H9 (cell line): ENCODE measurements at regions not wholly inside any gene's neighbourhood (a gene's known extent, or its start where the extent isn't known, plus 50 kb on each side); places are given as distances from the start of the nearest gene placed in this dataset.

Experiments used
- DNase-seq: peaks from one replicate; pipeline ENCODE4 v3.0.0-alpha.2; 2017
- H2AFZ ChIP-seq: one replicate; pipeline ENCODE4 v1.6.1; 2013; ENCODE audit warnings: mild to moderate bottlenecking, low read length, control low read depth, moderate library complexity
- H2AK5ac ChIP-seq: 2 replicates; pipeline ENCODE4 v1.6.1; 2013; ENCODE audit warnings: low read length, control low read depth, mixed read lengths; ENCODE audit not compliant: insufficient read length
- H2BK120ac ChIP-seq: one replicate; pipeline ENCODE4 v1.6.1; 2013; ENCODE audit warnings: low read depth, mild to moderate bottlenecking, low read length, control low read depth, inconsistent platforms; ENCODE audit not compliant: poor library complexity, severe bottlenecking
- H2BK12ac ChIP-seq: 2 replicates; pipeline ENCODE4 v1.6.1; 2013; ENCODE audit warnings: low read length, control low read depth, mixed read lengths, low read depth; ENCODE audit not compliant: insufficient read length
- H2BK15ac ChIP-seq: 2 replicates; pipeline ENCODE4 v1.6.1; 2013; ENCODE audit warnings: low read depth, low read length, control low read depth
- H2BK20ac ChIP-seq: one replicate; pipeline ENCODE4 v1.6.1; 2013; ENCODE audit warnings: low read depth, mild to moderate bottlenecking, low read length, control low read depth, inconsistent platforms; ENCODE audit not compliant: poor library complexity, severe bottlenecking
- H2BK5ac ChIP-seq: 2 replicates; pipeline ENCODE4 v1.6.1; 2013; ENCODE audit warnings: low read length, control low read depth, mixed read lengths; ENCODE audit not compliant: insufficient read length
- H3K14ac ChIP-seq: 2 replicates; pipeline ENCODE4 v1.6.1; 2013; ENCODE audit warnings: low read length, control low read depth; ENCODE audit not compliant: insufficient read depth
- H3K18ac ChIP-seq: 2 replicates; pipeline ENCODE4 v1.6.1; 2013; ENCODE audit warnings: low read depth, mild to moderate bottlenecking, mixed read lengths, low read length, control low read depth; ENCODE audit not compliant: insufficient read length
- H3K23ac ChIP-seq: 2 replicates; pipeline ENCODE4 v1.6.1; 2013; ENCODE audit warnings: low read length, control low read depth, mixed read lengths, low read depth; ENCODE audit not compliant: insufficient read length
- H3K23me2 ChIP-seq: 2 replicates; pipeline ENCODE4 v1.6.1; 2013; ENCODE audit warnings: low read depth, mild to moderate bottlenecking, mixed read lengths, low read length, control low read depth; ENCODE audit not compliant: insufficient read length, poor library complexity, severe bottlenecking
- H3K27ac ChIP-seq: 2 replicates; pipeline ENCODE4 v1.5.1; 2013; ENCODE audit warnings: low read length, control low read depth, mixed read lengths, low read depth; ENCODE audit not compliant: insufficient read length
- H3K27me3 ChIP-seq: 2 replicates; pipeline ENCODE4 v1.6.1; 2013; ENCODE audit warnings: low read length, control low read depth, inconsistent platforms; ENCODE audit not compliant: insufficient read depth
- H3K4ac ChIP-seq: 2 replicates; pipeline ENCODE4 v1.6.1; 2013; ENCODE audit warnings: low read depth, mild to moderate bottlenecking, control low read depth, inconsistent platforms, low read length, moderate library complexity
- H3K4me1 ChIP-seq: 2 replicates; pipeline ENCODE4 v1.6.1; 2013; ENCODE audit warnings: low read length, control low read depth, inconsistent platforms; ENCODE audit not compliant: insufficient read depth
- H3K4me2 ChIP-seq: 2 replicates; pipeline ENCODE4 v1.6.1; 2013; ENCODE audit warnings: low read length, control low read depth, mixed read lengths; ENCODE audit not compliant: insufficient read length, insufficient read depth
- H3K56ac ChIP-seq: 2 replicates; pipeline ENCODE4 v1.6.1; 2013; ENCODE audit warnings: low read depth, mild to moderate bottlenecking, mixed read lengths, low read length, control low read depth; ENCODE audit not compliant: insufficient read length
- H3K79me1 ChIP-seq: 2 replicates; pipeline ENCODE4 v1.6.1; 2013; ENCODE audit warnings: low read depth, mild to moderate bottlenecking, moderate library complexity, low read length, control low read depth, inconsistent platforms; ENCODE audit not compliant: insufficient read depth, poor library complexity, severe bottlenecking
- H3K79me2 ChIP-seq: 2 replicates; pipeline ENCODE4 v1.6.1; 2013; ENCODE audit warnings: low read length, control low read depth, inconsistent platforms; ENCODE audit not compliant: insufficient read depth
- H3K9ac ChIP-seq: 2 replicates; pipeline ENCODE4 v1.6.1; 2013; ENCODE audit warnings: low read length, control low read depth, mixed read lengths; ENCODE audit not compliant: insufficient read length; ENCODE audit errors: extremely low read depth
- H3K9me3 ChIP-seq: one replicate; pipeline ENCODE4 v1.6.1; 2013; ENCODE audit warnings: low read depth, low read length, inconsistent platforms; ENCODE audit not compliant: control insufficient read depth
- H3T11ph ChIP-seq: one replicate; pipeline ENCODE4 v1.6.1; 2013; ENCODE audit warnings: mild to moderate bottlenecking, low read length, control low read depth, inconsistent platforms
- H4K20me1 ChIP-seq: one replicate; pipeline ENCODE4 v1.6.1; 2013; ENCODE audit not compliant: control insufficient read depth, insufficient read length, insufficient read depth
- H4K5ac ChIP-seq: 2 replicates; pipeline ENCODE4 v1.6.1; 2013; ENCODE audit warnings: low read depth, mild to moderate bottlenecking, mixed read lengths, low read length, control low read depth; ENCODE audit not compliant: insufficient read length
- H4K8ac ChIP-seq: replicated peaks from 2 replicates; pipeline ENCODE4 v1.6.1; 2013; ENCODE audit warnings: low read length, control low read depth, mixed read lengths, low read depth; ENCODE audit not compliant: insufficient read length
- H4K91ac ChIP-seq: 2 replicates; pipeline ENCODE4 v1.6.1; 2013; ENCODE audit warnings: low read depth, mild to moderate bottlenecking, moderate library complexity, mixed read lengths, low read length, control low read depth; ENCODE audit not compliant: insufficient read length
- H3K27ac Mint-ChIP-seq, 3 experiments: 2 replicates in 2 of 3; 3 replicates in 1 of 3; pipeline ENCODE4 v1.8.0; 2020 to 2021; ENCODE audit warnings: mixed read lengths in 3 of 3, mild to moderate bottlenecking in 1 of 3, moderate library complexity in 1 of 3
- H3K27me3 Mint-ChIP-seq: 2 replicates; pipeline ENCODE4 v1.8.0; 2021; ENCODE audit warnings: low read depth, mild to moderate bottlenecking, moderate library complexity, mixed read lengths
- H3K36me3 Mint-ChIP-seq, 3 experiments: 2 replicates in 2 of 3; 3 replicates in 1 of 3; pipeline ENCODE4 v1.8.0; 2020 to 2021; ENCODE audit warnings: low read depth in 3 of 3, mixed read lengths in 3 of 3; ENCODE audit not compliant: insufficient read depth in 1 of 3
- H3K4me1 Mint-ChIP-seq, 2 experiments: 2 replicates each; pipeline ENCODE4 v1.8.0; 2020; ENCODE audit warnings: mixed read lengths in 2 of 2
- H3K4me3 Mint-ChIP-seq, 2 experiments: 2 replicates in 1 of 2; 3 replicates in 1 of 2; pipeline ENCODE4 v1.8.0; 2020 to 2021; ENCODE audit warnings: mild to moderate bottlenecking in 2 of 2, mixed read lengths in 2 of 2, moderate library complexity in 1 of 2
- H3K9me3 Mint-ChIP-seq, 2 experiments: 2 replicates in 1 of 2; 3 replicates in 1 of 2; pipeline ENCODE4 v1.8.0; 2020; ENCODE audit warnings: mild to moderate bottlenecking in 2 of 2, mixed read lengths in 2 of 2, moderate library complexity in 1 of 2
- CTCF ChIP-seq: fragments of 200-600 bp; sonication (generic); conservative IDR thresholded peaks from 3 replicates; pipeline ENCODE4 v1.8.0; 2021; ENCODE audit warnings: antibody characterized with exemption, mild to moderate bottlenecking

- Histone ChIP-seq H2BK20ac (no peak overlapping the region), H4K20me1 (no peaks in the 10 kb centered on the region), H3K23ac (no peak overlapping the region), H4K8ac (no peak overlapping the region), H3K9me3 (no peaks in the 10 kb centered on the region), H3K14ac (no peak overlapping the region), H3K4me2 (no peak overlapping the region), H4K91ac (no peak overlapping the region), H2BK15ac (no peak overlapping the region), H3K4me1 (no peaks in the 10 kb centered on the region), H3K79me1 (no peaks in the 10 kb centered on the region), H2AK5ac (no peak overlapping the region), H2BK120ac (no peak overlapping the region), H3K4ac (no peak overlapping the region), H2AFZ (no peak overlapping the region), H3K23me2 (no peaks in the 10 kb centered on the region), H3K79me2 (no peaks in the 10 kb centered on the region), H2BK12ac (no peak overlapping the region), H4K5ac (no peak overlapping the region), H3K56ac (no peak overlapping the region), H3K9ac (no peak overlapping the region), H3K27ac (no peak overlapping the region), H3K18ac (no peak overlapping the region), H3T11ph (no peak overlapping the region), H3K27me3 (no peaks in the 10 kb centered on the region), H2BK5ac (no peak overlapping the region)
- H3K9me3 Mint-ChIP-seq = peaks cover 27 to 38% of the 10 kb centered on the region in 2 experiments
- H3K4me3 Mint-ChIP-seq = no peak overlapping the region
- H3K4me1 Mint-ChIP-seq = peaks cover 17 to 18% of the 10 kb centered on the region in 2 experiments
- no peak overlapping the region for H3K27ac Mint-ChIP-seq
- no peak for DNase-seq
- no peak for TF ChIP-seq CTCF
- peaks cover 14 to 53% (median 27%) of the 10 kb centered on the region in 3 experiments for H3K36me3 Mint-ChIP-seq
- no peaks in the 10 kb centered on the region for H3K27me3 Mint-ChIP-seq
Measured at GRCh38 chr2:163081754-163082153, 243.2 kb upstream of the KCNH7 start.
